Testis (tissue), 2 donors: ENCODE measurements at regions not wholly inside any gene's neighbourhood (a gene's known extent, or its start where the extent isn't known, plus 50 kb on each side); places are given as distances from the start of the nearest gene placed in this dataset.

Experiments used
- CTCF ChIP-seq, 3 experiments: fragments of 450-650 bp in 2 of 3; fragments of 200-600 bp in 1 of 3; sonication (generic) in 1 of 3; IDR thresholded peaks; one replicate each; pipeline ENCODE4 v1.5.1; 2016 to 2019; ENCODE audit warnings: antibody characterized with exemption in 3 of 3, mild to moderate bottlenecking in 2 of 3, moderate library complexity in 1 of 3
- POLR2A ChIP-seq: fragments of 450-650 bp; IDR thresholded peaks from one replicate; pipeline ENCODE4 v1.6.1; 2017; ENCODE audit warnings: antibody characterized with exemption, mild to moderate bottlenecking, moderate library complexity

- TF ChIP-seq POLR2A = no peak
- TF ChIP-seq CTCF (IDR thresholded peaks at IDR 0.05) = no peak
Observed at GRCh38 chr16:9458816-9459215, 367.4 kb downstream of the HAPSTR1 start.
